ENCODE measurements at regions not wholly inside any gene's neighbourhood (a gene's known extent, or its start where the extent isn't known, plus 50 kb on each side); places are given as distances from the start of the nearest gene placed in this dataset.

GRCh38 chr4:45349859-45350258 lies 623.5 kb upstream of the GNPDA2 start:
- no peak overlapping the region for H4K5ac ChIP-seq (ENCODE audit: low read depth, low read length)
- no peaks in the 10 kb centered on the region for H3K27me3 ChIP-seq (ENCODE audit: control insufficient read depth, insufficient read depth, low read length)
- TF ChIP-seq RAD21 (IDR thresholded peaks at IDR 0.05; ENCODE audit: low read length) (no peak), MAFK (IDR thresholded peaks at IDR 0.05; ENCODE audit: low read depth, low read length) (peak; percentile 49)
- WGBS, 2 experiments (ENCODE audit: extremely low coverage in 2 of 2, insufficient read length in 1 of 2) = no CpG with 5 or more reads among the region's 1 CpG
- no peak overlapping the region for H2BK15ac ChIP-seq (ENCODE audit: low read depth, low read length)
- H3K18ac ChIP-seq (ENCODE audit: low read depth, low read length) = no peak overlapping the region
- H2BK5ac ChIP-seq (ENCODE audit: low read depth, low read length, poor library complexity, severe bottlenecking) = no peak overlapping the region
- H3K14ac ChIP-seq (replicated peaks; ENCODE audit: low read depth, low read length) = no peak overlapping the region
- H4K20me1 ChIP-seq (ENCODE audit: insufficient read depth, low read length) = no peaks in the 10 kb centered on the region
- H2AFZ ChIP-seq (replicated peaks; ENCODE audit: low read length, poor library complexity) = no peak overlapping the region
- no peak overlapping the region for H3K4me2 ChIP-seq (ENCODE audit: low read depth, low read length)
- H2BK20ac ChIP-seq (ENCODE audit: low read depth, low read length) = no peak overlapping the region
- H3K9me1 ChIP-seq (ENCODE audit: insufficient read depth, low read length) = no peaks in the 10 kb centered on the region
- no peaks in the 10 kb centered on the region for H3K36me3 ChIP-seq (ENCODE audit: control insufficient read depth, insufficient read depth, low read length)
- H3K27ac ChIP-seq (ENCODE audit: insufficient read depth, low read length) = no peak overlapping the region
- no peak overlapping the region for H3K9ac ChIP-seq (ENCODE audit: low read depth, low read length)
- no peak overlapping the region for H2AK5ac ChIP-seq (ENCODE audit: low read depth, low read length)
- H4K8ac ChIP-seq (ENCODE audit: low read depth in 2 of 2, low read length in 2 of 2) = no peak overlapping the region
- intact Hi-C loops (cut with micrococcal nuclease) (no loop called here), in situ Hi-C loops (cut with MboI; ENCODE audit: low sequenced_read_pairs) (no loop called here), dilution Hi-C loops (cut with HindIII; ENCODE audit: low sequenced_read_pairs, unreplicated experiment) (no loop called here)
- no peak overlapping the region for H2BK120ac ChIP-seq (ENCODE audit: low read depth, low read length)
- no peak overlapping the region for H3K4me3 ChIP-seq (ENCODE audit: insufficient read depth, low read depth, low read length)
- H4K91ac ChIP-seq (ENCODE audit: insufficient read depth, low read depth, low read length) = no peak overlapping the region
- no peaks in the 10 kb centered on the region for H3K79me1 ChIP-seq (ENCODE audit: low read depth in 1 of 2, low read length in 2 of 2)
- no TSS peak for BruUV-seq (replicated peaks)
- no peak overlapping the region for H3K56ac ChIP-seq (ENCODE audit: extremely low read depth, insufficient read depth, low read length)
- H3K4ac ChIP-seq (ENCODE audit: low read depth, low read length) = no peak overlapping the region
- H3K4me1 ChIP-seq (ENCODE audit: control insufficient read depth, insufficient read depth, low read length) = no peaks in the 10 kb centered on the region
- ChIA-PET POLR2A (ENCODE audit: unreplicated experiment) (no interaction called here), CTCF (no interaction called here)
- H3K9me3 ChIP-seq (ENCODE audit: control insufficient read depth, insufficient read depth, low read length) = peaks cover 3% of the 10 kb centered on the region; the same call in 1 of the 2 replicates
- ATAC-seq (ENCODE audit: low read depth) (no peak), DNase-seq (no peak)
- no peak overlapping the region for H2AK9ac ChIP-seq (replicated peaks; ENCODE audit: low read depth, low read length, poor library complexity)
- no peak overlapping the region for H3K23ac ChIP-seq (ENCODE audit: low read depth, low read length)

Measured in IMR-90 (cell line).